ENCODE measurements at regions not wholly inside any gene's neighbourhood (a gene's known extent, or its start where the extent isn't known, plus 50 kb on each side); places are given as distances from the start of the nearest gene placed in this dataset.

DNA sequence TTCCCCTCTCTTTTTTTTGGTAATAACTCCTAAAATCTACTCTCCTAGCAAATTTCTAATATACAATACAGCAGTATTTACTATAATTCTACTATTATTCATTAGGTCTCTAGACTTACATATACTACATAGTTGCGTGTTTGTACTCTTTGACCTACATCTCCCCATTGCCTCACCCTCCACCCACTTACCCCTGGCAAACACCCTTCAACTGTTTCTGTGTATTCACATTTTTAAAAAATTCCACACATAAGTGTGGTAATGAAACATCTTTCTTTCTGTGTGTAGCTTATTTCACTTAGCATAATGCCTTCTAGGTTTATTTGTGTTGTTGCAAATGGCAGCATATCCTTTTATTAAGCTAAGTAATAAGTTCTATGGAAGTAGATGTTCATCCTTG lies 336.0 kb downstream of the CCDC85A start:
- TF ChIP-seq, protein P1, sequence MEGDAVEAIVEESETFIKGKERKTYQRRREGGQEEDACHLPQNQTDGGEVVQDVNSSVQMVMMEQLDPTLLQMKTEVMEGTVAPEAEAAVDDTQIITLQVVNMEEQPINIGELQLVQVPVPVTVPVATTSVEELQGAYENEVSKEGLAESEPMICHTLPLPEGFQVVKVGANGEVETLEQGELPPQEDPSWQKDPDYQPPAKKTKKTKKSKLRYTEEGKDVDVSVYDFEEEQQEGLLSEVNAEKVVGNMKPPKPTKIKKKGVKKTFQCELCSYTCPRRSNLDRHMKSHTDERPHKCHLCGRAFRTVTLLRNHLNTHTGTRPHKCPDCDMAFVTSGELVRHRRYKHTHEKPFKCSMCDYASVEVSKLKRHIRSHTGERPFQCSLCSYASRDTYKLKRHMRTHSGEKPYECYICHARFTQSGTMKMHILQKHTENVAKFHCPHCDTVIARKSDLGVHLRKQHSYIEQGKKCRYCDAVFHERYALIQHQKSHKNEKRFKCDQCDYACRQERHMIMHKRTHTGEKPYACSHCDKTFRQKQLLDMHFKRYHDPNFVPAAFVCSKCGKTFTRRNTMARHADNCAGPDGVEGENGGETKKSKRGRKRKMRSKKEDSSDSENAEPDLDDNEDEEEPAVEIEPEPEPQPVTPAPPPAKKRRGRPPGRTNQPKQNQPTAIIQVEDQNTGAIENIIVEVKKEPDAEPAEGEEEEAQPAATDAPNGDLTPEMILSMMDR (CRISPR knock-in tag; IDR thresholded peaks at IDR 0.05): no peak
- no peak for TF ChIP-seq EZH2 (conservative IDR thresholded peaks at IDR 0.05; ENCODE audit: low read depth, low read length)
